C4-2B (cell line): ENCODE measurements at regions not wholly inside any gene's neighbourhood (a gene's known extent, or its start where the extent isn't known, plus 50 kb on each side); places are given as distances from the start of the nearest gene placed in this dataset.
"Not testable (repeated sequence)": the region's sequence is repeated elsewhere in the genome, so short reads cannot be mapped to it uniquely, and the experiment has no call there.

Experiments
- H3K27ac ChIP-seq: fragments of 450-650 bp; 2 replicates; pipeline ENCODE4 v1.5.1; 2017
- CTCF ChIP-seq: fragments of 450-650 bp; conservative IDR thresholded peaks from 2 replicates; pipeline ENCODE4 v1.5.1; 2017; ENCODE audit warnings: mild to moderate bottlenecking
- ZFX ChIP-seq: fragments of 450-650 bp; IDR thresholded peaks from 2 replicates; pipeline ENCODE4 v1.6.1; 2017

GRCh38 chr4:103499094-103499493, 220.7 kb downstream of the TACR3 start:
- no peak overlapping the region for H3K27ac ChIP-seq
- TF ChIP-seq CTCF (peak; percentile 27), ZFX (no peak)

- no peak for TF ChIP-seq CTCF
- TF ChIP-seq ZFX = no peak
- no peak overlapping the region for H3K27ac ChIP-seq
These were observed 221.4 kb downstream of the TACR3 start for GRCh38 chr4:103498161-103499070.

- H3K27ac ChIP-seq = no peak overlapping the region
- TF ChIP-seq CTCF (no peak), ZFX (no peak)
These were observed 222.1 kb downstream of the TACR3 start for GRCh38 chr4:103497692-103498091.

- TF ChIP-seq CTCF (no peak), ZFX (no peak)
- H3K27ac ChIP-seq = no peak overlapping the region
These were observed 223.0 kb downstream of the TACR3 start for GRCh38 chr4:103496800-103497199.

GRCh38 chr4:103493450-103494159, 226.2 kb downstream of the TACR3 start:
- TF ChIP-seq CTCF = no peak

GRCh38 chr4:103485296-103485695, 234.5 kb downstream of the TACR3 start:
- not testable (repeated sequence) for H3K27ac ChIP-seq

More at GRCh38 chr4:103493450-103494159, 226.2 kb downstream of the TACR3 start:
- H3K27ac ChIP-seq = no peak overlapping the region; the same call in 1 of the 2 replicates

- TF ChIP-seq CTCF (no peak), ZFX (no peak)
- H3K27ac ChIP-seq = no peak overlapping the region
These were observed 235.3 kb downstream of the TACR3 start for GRCh38 chr4:103484521-103484920.
